ENCODE measurements at regions not wholly inside any gene's neighbourhood (a gene's known extent, or its start where the extent isn't known, plus 50 kb on each side); places are given as distances from the start of the nearest gene placed in this dataset.

DNA sequence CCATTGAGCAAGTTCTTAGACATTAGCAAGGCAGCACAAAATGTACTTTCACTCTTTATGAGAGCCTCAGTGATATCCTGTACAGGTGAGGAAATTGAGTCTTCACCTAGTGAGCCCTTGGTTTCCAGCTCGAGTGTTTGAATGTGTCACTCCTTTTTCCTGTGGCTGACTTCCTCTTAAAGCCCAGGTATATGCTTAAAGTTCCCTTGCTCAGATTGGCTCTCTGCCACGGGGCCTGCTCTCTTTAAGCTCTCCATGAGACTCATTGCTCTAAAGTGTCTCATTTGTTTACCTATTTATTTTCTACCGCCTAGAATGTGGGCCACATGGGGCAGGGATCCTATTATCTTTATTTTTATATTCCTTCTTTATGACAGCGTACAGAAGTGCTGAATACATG is 324.9 kb downstream of the SIPA1L2 start:
- DNase-seq: no peak

GRCh38 chr1:232303222-232303620 is 326.7 kb downstream of the SIPA1L2 start:
- DNase-seq: no peak

- no peak for DNase-seq
These were observed 327.3 kb downstream of the SIPA1L2 start for GRCh38 chr1:232302376-232303221.

DNA sequence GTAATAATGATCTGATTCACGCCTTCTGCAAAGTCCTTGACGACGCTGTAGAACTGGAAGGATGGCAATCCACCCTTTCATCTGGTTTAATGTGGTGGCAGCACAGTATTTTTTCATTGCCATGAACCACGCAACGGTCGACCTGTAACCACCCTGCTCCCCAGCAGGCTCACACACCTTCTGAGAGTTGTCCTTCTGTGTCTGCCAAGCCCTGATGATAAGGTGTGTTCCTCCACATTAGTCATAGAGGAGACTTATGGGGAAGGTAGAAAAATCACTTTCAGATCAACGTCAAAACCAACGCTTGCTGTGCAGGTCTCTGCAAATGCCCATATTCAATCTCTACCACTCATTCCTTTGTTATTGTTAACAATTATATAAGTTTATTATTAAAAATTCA is 328.7 kb downstream of the SIPA1L2 start:
- DNase-seq: no peak

DNA sequence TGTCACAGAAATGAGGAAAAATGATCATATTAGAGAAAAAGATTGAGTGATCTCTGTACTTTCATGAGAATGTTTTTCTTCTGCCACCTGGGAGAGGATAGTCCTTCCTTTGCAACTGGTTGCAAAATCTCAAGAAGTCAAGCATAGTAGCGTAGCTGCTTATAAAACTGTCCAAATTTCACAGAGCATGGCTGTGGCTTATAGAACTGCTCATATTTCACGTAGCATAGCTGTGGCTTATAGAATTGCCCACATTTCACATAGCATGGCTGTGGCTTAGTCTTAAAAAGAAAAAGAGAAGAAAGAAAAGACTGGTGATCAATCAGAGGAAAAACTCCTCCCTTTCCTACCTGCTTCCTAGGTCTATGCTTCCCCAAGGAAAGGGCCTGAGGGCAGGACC is 329.5 kb downstream of the SIPA1L2 start:
- DNase-seq: no peak

DNA sequence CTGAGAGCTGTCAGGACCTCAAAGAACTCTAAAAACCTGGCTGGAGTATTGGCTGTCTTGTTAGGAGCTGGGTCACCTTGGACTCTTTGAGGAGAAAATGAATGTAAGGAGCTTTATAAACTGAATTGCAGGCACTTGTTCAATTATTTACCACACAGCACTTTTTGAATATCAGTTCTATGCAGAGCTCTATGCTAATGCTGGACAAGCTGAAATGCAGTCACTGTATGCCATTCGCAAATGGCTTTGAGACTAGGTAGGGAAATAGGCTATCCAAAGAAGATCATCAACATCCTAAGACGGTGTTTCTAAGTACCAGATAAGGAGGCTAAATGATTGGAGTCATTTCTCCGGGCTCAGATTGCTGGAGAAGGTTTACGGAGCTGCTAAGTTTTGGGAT is 333.5 kb downstream of the SIPA1L2 start:
- DNase-seq: no peak

DNA sequence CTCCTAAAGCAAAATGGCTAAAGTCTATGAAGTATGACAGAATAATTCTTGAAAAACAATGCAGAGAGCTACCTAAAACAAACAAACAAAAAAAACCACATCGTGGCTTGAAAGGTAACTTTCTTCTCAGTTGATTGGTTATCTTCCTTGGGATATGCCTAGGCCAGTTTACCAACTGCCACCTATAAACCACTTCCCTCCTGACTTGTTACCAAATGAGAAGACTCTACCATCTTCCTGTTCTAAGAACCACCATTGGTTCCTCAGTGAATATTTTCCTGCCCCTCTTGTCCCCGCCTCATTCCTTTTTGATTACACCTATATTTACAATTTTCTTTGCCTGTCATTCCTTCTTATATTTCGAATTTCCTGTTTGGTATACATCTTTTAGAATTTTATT is 336.6 kb downstream of the SIPA1L2 start:
- DNase-seq: no peak

GRCh38 chr1:232292818-232293217 is 337.1 kb downstream of the SIPA1L2 start:
- no peak for DNase-seq

GRCh38 chr1:232292239-232292638 is 337.7 kb downstream of the SIPA1L2 start:
- no peak for DNase-seq

GRCh38 chr1:232291681-232292080 is 338.3 kb downstream of the SIPA1L2 start:
- no peak for DNase-seq

GRCh38 chr1:232291261-232291660 is 338.7 kb downstream of the SIPA1L2 start:
- no peak for DNase-seq

DNA sequence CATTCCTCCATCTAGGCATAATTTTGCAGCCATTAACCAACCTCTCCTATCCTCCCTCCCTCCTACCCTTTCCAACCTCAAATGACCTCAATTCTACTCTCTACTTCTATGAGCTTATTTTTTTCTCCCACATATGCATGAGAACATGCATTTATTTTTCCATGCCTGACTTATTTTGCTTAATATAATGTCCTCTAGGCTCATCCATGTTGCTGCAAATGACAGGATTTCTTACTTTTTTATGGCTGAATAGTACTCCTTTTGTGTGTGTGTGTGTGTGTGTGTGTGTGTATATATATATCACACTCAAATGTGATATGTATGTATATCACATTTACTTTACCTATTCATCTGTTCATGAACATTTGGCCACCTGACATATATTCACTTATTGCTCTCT is 339.4 kb downstream of the SIPA1L2 start:
- DNase-seq: no peak

- DNase-seq: no peak
These were observed 342.0 kb downstream of the SIPA1L2 start for GRCh38 chr1:232287676-232288569.

DNA sequence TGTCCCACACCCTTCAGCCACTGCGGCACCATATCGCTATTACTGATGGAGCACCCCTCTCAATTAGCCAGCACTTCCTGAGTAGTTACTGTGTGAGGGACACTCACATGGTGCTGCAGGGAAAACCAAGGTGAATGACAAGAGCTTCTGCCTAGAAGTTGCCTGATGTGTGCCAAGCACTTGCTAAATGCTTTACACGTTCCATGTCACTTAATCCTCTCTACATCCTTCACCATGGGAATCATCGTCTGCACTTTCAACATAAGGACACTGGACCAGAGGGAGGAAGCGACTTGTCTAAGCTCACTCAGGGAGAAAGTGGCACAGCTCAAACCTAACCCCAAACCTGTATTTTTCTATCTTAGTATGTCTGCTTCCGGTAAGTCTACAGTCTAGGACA is 344.8 kb downstream of the SIPA1L2 start:
- DNase-seq: no peak

- DNase-seq: no peak
These were observed 346.1 kb downstream of the SIPA1L2 start for GRCh38 chr1:232283864-232284263.

DNA sequence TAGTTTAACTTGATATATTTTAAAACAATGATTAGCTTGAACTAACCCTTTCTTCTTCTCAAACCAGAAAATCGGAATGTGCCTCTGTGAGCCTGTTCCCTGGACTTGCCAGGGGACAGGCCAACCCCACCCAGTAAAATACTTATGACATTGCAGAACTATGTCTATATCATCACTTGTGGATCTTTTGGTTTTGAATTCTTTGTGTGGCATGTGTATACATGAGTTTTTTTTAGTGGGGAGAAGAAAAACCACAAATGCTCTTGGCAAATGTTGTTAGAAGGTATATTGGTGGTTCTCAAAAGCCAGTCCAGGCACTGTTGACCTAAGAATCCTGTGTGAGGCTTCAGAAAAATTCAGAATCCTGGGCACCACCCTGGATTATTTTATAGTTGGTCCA is 347.4 kb downstream of the SIPA1L2 start:
- DNase-seq: no peak

DNA sequence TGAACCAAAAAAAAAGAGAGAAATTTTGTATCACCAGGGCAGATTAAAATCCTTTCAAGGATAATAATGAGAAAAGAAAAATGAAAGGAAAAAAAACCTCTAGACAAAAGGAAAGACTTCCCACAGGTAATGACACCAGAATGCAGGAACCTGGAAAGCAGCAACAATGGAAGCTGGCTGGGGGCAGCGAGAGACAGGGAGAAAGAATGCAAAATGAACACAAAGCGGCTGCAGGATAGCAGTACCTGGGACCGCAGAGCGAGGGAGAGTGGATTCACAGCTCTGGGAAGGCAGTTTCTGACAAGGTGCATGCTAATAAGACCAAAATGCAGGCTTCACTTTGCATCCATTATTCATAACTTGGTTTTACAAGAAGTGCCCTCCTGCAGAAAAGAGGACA is 349.0 kb downstream of the SIPA1L2 start:
- no peak for DNase-seq

- no peak for DNase-seq
These were observed 350.0 kb downstream of the SIPA1L2 start for GRCh38 chr1:232279909-232280400.

- DNase-seq: no peak
These were observed 351.0 kb downstream of the SIPA1L2 start for GRCh38 chr1:232278925-232279324.

- no peak for DNase-seq
These were observed 353.3 kb downstream of the SIPA1L2 start for GRCh38 chr1:232276651-232277050.

- DNase-seq: no peak
These were observed 354.8 kb downstream of the SIPA1L2 start for GRCh38 chr1:232274999-232275710.

DNA sequence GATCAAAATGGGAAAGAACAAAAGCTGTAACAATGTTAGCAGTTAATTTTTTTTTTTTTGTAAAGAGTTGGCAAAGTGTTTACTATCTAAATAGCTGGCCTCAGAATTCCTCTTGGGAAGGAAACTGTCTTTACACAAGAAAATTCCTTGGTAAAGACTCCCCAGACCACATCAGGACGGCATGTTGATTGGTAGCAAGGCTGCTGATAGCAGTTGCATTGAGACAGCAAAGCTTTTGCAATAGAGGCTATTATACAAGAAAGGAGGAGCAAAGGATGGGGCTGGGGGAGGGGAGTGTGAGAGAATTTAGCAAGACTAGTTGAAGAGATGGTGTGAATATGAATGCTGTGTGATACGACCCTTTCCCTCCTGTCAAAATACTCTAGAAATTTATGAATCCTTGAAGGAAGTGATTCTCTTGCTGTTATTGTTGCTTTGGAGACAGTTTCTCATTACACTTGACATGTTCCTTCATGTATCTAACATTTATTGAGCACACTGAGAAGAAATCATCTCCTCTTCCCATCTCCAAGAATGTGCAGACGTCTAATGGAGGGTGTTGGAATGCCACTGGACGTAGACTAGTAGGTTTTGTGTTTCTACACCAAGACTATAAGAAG is 355.6 kb downstream of the SIPA1L2 start:
- DNase-seq: no peak

GRCh38 chr1:232273011-232273410 is 356.9 kb downstream of the SIPA1L2 start:
- DNase-seq: no peak

All from CD4-positive, alpha-beta T cell treated with Interleukin-17A for 1 hour (primary cell).